T-helper 2 cell treated with Interferon-gamma antibody and Interleukin-4, amounts not matched to agents 100 ng/mL and 5 ng/mL, for 36 hours (primary cell): ENCODE measurements at regions not wholly inside any gene's neighbourhood (a gene's known extent, or its start where the extent isn't known, plus 50 kb on each side); places are given as distances from the start of the nearest gene placed in this dataset.
"Not testable (repeated sequence)": the region's sequence is repeated elsewhere in the genome, so short reads cannot be mapped to it uniquely, and the experiment has no call there.

Source experiments
- intact Hi-C: fragments of 100-400 bp; cut with micrococcal nuclease; formaldehyde crosslinking; loops from one replicate; pipeline ENCODE4 v1.15.1; 2023

DNA sequence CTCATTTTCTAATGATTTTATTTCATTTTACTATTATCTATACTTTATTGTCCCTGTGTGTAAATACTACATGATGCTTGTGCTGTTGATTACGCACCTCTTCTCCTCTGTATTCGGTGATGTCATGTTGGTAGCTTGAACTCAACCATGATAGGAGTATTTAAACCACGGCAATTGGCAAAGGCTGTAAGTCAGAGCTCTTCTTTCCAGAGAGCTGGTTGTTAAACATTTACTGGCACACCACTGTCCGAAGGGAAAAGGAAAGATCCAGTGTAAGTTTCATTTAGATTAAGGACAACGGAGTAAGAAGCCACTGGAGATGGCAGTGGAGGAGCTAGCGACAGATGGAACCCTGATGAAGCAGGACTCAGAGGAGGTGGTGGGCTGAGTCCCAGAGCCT, 93.4 kb upstream of the KCNE2 start:
- intact Hi-C loops = no loop called here

DNA sequence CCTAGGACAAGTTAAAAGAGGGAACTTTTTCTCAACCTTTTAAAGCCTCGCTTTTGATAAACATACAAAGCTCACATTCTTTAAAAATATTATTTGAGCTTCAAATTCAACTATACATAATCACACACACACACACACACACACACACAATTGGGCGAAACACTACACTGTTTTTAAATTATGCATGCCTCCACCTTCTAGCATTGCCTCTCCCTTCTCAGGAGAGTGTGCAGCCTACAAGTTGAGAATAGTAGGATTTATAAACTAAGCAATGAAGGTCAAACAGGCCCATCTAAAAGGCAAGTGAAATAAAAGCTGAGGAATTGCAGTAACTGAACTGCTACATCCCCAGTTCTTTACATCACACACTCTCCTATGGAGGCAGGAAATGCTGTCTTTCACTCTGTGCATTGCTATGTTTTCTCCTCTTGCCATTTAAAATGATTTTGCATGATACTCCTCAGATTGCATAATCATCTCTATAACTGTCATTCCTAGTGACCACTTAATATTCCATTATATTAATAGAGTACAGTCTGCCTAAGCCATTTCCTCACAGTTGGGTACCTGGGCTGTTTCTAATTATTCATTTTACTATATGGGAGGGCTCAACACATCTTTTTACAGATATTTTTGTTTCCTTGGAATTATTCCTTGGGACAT, 92.5 kb upstream of the KCNE2 start:
- intact Hi-C loops = no loop called here

DNA sequence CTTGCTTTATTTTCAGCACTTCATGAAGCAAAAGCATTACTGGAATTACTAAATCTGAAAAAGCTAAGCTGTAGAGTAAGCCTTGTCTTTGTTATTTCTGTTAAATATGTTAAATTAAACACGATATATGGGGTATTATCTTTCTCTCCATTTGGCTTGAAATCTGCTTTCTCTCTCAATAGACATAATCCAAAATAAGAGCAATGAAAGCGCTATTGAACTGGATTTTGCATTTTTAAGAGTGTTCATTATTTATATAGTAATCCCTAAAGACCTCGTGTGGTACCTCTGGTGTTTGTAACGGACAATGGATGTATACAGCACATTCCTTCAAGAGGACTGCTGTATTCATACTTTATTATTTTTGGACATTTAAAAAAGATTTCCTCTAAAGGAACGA, 91.5 kb upstream of the KCNE2 start:
- intact Hi-C loops = no loop called here

DNA sequence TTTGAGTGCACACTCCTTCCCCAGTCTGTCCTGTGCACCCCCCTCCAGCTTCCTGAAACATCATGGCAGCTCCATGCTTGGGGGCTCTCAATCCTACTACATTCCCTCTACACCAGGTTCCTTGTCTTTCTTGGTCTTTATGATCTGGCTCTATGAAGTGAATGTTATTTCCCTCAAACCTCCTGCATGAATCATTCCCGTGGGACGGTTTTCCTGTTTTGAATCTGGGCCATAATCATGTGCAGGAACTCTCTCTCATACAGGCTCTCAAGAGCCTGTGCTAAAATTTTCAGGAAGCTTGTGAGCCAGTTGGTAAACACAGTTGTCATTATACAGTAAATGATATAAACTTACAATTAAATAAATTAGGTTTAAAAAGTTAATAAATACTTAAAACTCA, 89.8 kb upstream of the KCNE2 start:
- intact Hi-C loops = no loop called here

DNA sequence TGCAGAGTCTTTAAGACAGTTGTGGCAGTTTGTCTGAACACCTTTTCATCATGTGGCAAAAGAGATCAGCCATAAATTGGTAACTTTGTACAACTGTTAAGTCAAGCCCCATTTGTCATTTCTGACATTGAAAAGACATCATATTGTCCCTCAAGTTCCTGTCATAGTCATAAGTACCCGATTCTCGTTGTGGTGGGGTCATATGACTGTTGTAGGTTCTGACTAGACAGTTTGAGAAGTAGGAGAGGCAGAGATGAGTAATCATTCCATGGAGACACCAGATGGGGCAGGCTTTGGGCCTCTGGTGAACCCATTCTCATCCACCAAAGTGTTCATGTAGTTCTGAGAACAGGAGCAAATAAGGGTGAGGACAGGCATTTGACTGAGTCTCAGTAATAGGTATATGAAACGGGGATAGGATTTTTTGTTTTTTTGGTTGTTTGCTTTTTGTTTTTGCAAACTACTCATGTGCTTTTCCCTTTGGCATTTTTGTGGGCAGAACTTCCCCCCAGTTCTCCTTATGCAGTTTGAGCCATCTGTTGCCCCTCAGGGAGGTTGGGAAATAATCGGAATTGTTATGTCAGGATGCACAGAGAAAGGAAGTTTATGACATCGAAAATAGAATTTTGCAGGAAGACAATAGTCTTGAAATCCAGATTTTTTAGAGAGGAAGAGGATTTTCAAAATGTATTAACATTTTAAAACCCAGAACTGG, 86.9 kb upstream of the KCNE2 start:
- intact Hi-C loops = no loop called here

DNA sequence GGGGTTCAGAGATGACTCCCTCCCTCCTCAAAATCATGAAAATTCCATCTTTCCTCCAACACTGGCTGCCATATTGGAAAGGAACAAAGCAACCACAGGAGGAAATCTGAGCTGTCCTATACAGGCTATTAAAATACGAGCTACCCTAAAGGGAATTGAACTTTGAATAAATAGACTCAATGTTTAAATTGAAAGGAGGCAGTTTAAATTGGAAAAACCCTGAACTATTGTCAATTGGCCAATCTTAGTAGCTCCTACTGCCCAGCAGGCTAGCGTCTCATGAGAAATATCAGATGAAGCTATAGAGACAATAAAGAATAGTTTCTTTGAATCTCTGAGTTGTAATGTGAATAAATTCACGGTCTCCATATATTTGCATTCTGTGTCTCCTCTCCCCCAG, 85.4 kb upstream of the KCNE2 start:
- intact Hi-C loops = no loop called here

DNA sequence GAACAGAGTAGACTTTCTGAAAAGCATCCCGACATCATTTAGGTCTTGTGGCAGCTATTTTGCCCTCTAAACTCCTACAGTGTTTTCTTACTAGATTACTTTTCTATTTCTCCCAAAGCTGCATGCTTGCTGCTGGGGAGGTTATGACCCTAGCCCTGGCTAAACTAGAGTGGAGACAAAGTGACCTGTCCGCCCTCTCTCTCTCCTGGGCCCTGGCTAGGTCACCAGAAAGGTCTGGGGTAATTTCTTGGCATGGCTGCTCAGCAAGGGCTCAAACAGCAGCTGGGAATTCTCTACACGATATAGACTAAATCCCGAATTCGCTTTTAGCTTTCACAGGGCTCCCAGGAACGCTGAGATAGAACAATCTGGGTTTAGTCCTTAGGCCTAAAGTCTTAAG, 84.5 kb upstream of the KCNE2 start:
- intact Hi-C loops = no loop called here

DNA sequence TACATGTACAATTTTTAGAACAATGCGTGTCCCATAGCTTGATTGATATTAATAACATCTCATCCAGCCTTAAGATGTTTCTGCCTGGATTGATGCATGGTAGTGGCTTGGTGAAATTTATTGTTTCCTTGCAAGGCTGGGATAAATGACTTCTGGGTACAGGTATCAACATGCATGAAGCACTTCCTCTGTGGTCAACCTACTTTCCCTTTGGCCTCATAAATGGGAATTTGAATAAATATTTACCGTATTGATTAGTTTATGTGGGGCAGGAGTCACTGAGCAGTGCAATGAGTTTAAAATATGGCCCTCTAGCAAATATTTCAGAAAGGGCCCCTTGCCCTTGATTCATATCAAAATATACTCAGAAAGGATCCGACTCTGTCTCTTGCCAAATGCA, 83.9 kb upstream of the KCNE2 start:
- intact Hi-C loops = no loop called here

DNA sequence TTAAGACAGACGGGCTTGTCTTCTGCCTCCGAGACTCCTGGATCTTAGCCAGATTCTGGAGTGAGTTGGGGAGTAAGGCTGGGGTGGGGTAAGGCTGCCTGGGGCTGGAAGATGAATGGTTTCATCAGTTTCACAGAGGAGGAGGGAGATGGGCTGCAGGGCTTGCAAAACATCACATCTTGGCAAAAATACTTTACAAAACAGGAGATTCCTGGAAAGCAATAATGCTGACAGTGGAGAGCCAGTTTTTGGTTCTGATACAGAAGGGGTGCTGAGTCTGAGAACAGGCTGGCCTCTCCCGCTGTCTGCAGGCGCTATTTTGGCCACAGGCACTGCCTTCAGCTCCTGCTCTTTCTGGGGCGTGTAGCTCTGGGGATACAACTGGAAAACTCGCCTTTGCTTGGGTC, 83.4 kb upstream of the KCNE2 start:
- intact Hi-C loops = no loop called here

DNA sequence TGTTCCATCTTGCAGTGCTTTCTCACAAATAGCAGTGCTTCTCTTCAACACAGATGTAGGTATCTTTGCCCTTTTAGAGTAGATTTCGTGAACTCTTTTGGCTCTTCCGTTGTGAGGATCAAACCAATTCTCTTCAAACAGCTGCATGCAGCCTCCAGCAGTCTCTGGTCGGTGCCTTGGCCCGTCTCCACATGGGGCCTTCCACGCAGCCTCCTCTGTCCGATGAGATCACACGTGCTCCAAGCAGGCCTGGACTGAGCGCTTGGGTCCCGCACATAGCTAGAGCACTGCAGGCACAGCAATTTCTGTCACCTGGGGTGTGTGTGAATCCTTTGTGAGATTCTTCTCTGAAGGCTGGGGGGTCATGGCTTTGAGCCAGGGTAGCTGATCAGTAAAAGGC, 82.8 kb upstream of the KCNE2 start:
- intact Hi-C loops = no loop called here

DNA sequence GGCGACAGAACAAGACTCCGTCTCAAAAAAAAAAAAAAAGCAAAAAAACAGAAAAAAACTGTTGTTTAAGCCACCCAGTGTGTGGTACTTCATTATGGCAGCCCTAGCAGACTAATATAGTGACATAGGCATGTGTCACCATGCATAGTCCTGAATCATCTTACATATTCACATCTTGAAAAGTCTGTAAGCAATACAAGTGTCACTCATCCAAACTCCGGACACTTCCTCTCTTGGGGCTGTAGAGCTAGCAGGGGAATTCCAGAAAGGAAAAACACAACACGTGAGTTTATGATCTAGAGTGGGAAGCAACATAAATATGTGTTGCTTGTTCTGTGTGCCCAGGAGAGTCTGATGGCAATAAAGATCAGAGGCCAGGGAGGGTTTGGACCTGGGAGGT, 81.6 kb upstream of the KCNE2 start:
- intact Hi-C loops = no loop called here

DNA sequence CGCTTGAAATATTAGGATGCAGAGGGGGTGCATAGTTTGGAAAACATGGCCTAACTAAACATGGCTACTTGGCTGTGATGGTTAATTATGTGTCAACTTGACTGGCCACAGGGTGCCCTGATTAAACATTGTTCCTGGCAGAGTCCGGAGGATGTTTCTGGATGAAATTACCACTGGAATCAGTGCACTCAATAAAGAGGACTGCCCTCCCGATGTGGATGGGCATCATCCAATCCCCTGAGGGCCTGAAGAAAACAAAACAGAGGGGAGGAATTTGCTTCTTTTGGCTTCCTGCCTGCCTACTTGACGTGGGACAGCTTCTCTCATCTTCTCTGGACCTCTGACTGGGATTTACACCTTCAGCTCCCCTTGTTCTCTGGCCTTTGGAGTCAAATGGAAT, 79.1 kb upstream of the KCNE2 start:
- intact Hi-C loops = no loop called here

DNA sequence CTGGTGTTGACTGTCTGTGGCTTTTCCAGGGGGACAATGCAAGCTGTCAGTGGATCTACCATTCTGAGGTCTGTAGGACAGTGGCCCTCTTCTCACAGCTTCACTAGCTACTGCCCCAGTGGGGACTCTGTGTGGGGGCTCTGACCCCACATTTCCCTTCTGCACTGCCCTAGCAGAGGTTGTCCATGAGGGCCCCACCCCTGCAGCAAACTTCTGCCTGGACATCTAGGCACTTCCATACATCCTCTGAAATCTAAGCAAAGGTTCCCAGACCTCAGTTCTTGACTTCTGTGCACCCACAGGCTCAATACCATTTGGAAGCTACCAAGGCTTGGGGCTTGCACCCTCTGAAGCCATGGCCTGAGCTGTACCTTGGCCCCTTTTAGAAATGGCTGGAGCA, 75.8 kb upstream of the KCNE2 start:
- intact Hi-C loops = not testable (repeated sequence)

DNA sequence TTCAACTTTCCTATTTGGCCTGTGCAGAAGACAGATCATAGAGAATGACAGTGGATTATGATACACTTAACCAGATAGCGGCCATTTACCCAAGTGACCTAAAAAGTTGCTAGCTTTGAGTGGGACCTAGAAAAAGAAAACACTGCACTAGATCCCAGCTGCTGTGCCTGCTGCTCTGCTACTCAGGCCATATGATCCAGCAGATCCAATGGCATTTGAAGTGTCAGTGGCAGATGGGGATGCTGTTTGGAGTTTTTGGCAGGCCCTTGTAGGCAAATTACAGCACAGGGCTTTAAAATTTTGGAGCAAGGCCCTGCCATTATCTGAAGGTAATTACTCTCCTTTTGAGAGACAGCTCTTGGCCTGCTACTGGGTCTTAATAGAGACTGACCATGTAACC, 74.0 kb upstream of the KCNE2 start:
- intact Hi-C loops = no loop called here

DNA sequence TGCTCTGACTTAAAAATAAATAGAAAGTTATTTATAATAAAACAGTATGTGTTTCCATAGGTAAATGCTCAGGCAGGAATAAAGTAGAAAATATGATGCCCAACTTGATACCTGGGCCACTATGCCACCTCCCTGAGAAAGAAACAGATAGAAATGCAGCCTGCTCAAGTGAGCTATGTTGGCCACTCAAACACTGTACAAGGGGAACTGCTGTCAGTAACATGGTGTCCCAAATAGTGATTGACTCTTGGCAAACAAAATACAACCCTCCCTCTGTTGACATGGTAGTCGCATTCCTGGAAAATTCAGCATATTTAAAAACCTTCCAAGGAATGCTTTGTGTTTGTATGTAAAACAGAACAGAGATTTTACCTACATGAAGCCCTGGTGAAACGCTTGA, 66.9 kb upstream of the KCNE2 start:
- intact Hi-C loops = no loop called here

DNA sequence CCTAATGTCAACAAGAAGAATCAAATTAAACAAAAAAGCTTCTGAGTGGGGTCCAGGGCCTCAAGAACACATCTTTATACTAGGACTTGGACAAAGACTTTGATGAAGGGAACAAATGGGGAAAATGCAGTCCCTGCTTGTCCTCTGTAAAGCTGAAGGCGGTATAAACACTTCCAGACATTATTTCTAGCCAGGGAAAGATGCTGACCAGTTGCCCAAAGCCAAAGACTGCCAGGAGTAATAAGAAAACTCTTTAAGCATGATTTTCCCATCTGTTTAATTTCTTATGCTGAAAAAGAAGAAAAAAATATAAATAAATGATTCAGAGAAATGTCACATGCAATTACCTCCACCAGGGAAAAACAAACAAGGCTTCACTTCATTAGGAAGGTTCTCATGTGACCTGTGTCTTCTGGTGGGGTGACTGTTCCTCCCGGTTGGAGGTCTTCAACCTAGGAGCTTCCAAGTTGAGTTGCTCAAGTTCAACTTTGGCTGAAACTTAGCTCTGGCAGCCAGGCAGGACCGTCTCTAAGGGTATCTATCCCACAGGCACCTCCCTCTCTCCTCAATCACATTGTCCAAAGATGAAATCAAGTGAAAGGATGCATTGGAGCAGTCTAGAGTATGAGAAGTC, 65.2 kb upstream of the KCNE2 start:
- intact Hi-C loops = no loop called here

DNA sequence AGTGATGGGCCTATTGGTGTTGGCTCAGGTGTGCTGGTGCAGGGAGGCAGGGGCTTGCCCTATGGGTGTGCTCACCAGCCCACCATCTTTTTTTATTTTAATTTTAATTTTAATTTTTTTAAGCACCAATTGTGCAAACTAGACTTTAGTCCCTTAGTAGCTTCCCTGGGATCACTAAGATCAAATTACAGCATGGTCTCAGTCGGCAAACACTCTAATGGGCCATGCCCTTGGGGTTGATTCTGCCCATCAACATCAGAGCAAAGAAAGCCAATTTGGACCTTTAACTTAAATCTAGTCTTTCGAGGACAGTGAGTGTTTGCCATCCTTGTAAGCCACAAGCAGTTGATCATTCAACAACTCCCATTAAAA, 64.7 kb upstream of the KCNE2 start:
- intact Hi-C loops = no loop called here

DNA sequence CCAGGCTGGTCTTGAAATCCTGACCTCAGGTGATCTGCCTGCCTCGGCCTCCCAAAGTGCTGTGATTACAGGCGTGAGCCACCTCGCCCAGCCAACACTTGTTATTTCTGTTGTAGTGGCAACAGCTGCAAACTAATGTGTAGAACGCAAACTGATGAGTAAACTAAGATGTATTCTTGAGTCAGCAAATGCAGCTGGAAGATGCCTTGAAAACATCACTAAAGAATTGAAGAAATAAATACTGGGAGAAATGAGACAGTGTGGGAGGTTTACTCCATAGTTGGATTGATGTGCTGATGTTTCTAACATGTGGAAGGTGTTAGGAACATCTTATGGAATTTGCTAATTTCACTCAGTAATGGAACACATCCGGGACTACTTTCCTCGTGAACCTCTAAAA, 61.3 kb upstream of the KCNE2 start:
- intact Hi-C loops = no loop called here

DNA sequence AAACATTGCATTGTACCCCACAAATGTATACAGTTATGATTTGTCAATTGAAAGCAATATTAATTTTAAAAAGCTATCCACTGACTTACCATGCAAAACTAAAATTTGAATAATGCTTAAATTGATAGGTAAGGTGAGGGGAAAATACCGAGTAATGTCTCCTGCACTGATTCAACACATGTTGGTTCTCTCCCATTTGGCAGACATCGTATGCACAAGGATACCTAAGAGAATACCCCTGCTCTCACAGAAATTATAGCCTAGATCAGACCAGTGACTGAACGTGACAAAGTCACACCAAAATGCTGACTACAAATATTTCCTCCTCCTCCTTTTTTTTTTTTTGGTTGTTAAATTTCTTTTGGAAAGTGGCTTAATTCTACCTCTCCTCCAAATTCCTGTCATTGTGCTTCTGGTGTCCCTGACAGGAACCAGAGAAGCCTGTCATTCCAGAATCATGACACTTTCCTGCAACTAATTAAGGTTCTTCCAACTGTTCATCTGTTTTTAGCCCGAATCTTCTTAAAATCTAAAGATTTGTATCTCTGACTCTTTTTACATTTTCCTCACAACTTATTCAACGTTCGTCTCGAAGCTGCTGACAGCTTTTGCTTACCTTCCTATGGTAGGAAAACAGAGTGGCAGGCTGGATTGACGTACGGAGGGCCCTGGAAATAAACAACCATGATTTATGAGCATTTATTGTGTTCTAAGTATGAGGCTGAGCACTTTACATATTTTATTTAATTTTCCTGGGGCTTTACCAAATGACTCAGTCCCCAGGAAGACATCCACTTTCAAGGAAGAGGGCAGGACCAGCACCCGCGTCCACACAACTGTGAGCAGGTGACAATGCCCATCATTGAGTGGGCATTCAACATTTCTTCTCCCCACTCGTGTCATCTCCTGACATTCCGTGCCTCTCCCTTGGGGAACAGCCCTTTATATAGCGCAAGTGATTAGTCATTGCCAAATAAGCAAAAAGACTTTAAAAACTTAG, 57.9 kb upstream of the KCNE2 start:
- intact Hi-C loops = no loop called here

DNA sequence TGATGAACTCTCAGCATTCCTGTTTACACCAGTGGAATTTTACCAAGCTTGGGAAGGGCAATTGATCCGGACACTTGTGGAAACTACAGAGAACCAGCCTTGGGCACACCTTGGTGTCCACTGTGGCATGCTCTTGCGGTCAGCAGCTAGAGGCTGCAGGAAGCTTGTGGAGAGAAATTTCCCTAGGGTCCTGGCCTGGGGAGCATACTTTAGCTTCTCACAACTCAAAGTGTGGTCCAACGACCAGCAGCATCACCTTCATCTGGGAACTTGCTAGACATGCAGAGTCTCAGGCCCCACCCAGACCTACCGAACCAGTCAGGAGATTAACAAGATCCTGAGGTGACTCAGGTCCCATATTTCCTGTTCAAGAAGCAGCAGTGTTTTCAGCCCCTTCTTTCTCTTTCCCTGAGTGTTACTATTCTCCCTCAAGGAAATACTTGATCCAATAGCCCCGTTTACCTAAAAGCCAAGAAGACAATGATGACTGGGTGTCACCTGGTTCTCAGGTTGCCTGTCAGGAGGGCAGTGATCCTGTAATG, 55.7 kb upstream of the KCNE2 start:
- intact Hi-C loops = no loop called here

DNA sequence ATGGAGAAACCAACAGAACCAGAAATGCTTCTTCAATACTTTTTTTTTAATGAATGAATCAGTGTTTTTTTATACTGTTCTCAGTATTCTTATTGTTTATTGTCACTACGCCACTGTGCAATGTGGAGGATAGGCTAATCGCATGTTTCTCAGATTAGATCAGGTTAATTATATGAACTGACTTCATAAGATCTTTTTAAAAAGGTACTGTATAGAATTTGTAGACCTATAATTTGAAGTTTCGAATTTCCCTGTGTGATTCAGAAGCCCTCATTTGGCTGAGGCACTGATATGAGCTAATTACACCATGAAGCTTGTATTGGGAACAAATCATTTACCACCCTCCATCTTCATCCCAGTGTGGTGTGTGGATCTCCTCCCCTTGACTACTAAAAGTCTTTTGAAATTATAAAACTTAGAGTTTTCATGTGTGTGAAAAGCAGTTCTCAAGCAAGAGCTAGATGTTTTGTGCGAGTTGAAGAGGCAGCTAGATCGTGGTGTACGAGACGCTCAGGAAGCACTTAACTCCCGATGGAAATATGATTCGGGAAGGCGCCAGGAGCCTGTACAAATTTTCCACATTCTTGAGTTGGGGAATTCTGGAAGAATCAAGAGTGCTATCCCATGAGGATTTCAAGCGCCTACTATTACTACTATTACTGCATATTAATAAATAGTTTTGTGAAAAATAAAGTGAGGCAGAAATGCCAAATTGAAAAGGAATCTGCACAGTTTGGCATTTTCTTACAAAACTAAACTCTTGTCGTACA, 52.1 kb upstream of the KCNE2 start:
- intact Hi-C loops = no loop called here
